GM23338 (cell line): ENCODE measurements at regions not wholly inside any gene's neighbourhood (a gene's known extent, or its start where the extent isn't known, plus 50 kb on each side); places are given as distances from the start of the nearest gene placed in this dataset.

ENCODE experiments used
- ATAC-seq: fragments of 200-7000 bp; cut with Tn5 transposase; 3 replicates; pipeline ENCODE4 v1.9.1; 2020
- DNase-seq: peaks from one replicate; pipeline ENCODE4 v3.0.0-alpha.2; 2015; ENCODE audit warnings: low spot score
- H2AFZ ChIP-seq: fragments of 200-600 bp; sonication (generic); 2 replicates; pipeline ENCODE4 v1.8.0; 2016; ENCODE audit warnings: antibody characterized with exemption, mild to moderate bottlenecking, moderate library complexity
- H3F3A ChIP-seq: fragments of 200-600 bp; sonication (generic); replicated peaks from 2 replicates; pipeline ENCODE4 v1.8.0; 2017; ENCODE audit warnings: antibody characterized with exemption, mixed run types, low read depth
- H3K27ac ChIP-seq: fragments of 200-600 bp; sonication (generic); 2 replicates; pipeline ENCODE4 v1.6.1; 2016; ENCODE audit warnings: low read depth
- H3K27me3 ChIP-seq: fragments of 200-600 bp; sonication (generic); 2 replicates; pipeline ENCODE4 v1.8.0; 2016; ENCODE audit warnings: mild to moderate bottlenecking, mixed run types, moderate library complexity; ENCODE audit not compliant: insufficient read depth
- H3K36me3 ChIP-seq: fragments of 200-600 bp; sonication (generic); 2 replicates; pipeline ENCODE4 v1.8.0; 2016; ENCODE audit warnings: mild to moderate bottlenecking; ENCODE audit not compliant: insufficient read depth
- H3K4me1 ChIP-seq: fragments of 200-600 bp; sonication (generic); 2 replicates; pipeline ENCODE4 v1.8.0; 2016; ENCODE audit warnings: mild to moderate bottlenecking, moderate library complexity; ENCODE audit not compliant: insufficient read depth
- H3K4me2 ChIP-seq: fragments of 200-600 bp; sonication (generic); 2 replicates; pipeline ENCODE4 v1.7.1; 2017; ENCODE audit warnings: mixed run types
- H3K4me3 ChIP-seq: fragments of 200-600 bp; sonication (generic); 2 replicates; pipeline ENCODE4 v1.6.1; 2016; ENCODE audit warnings: mixed run types
- H3K79me2 ChIP-seq: fragments of 200-600 bp; sonication (generic); replicated peaks from 2 replicates; pipeline ENCODE4 v1.8.0; 2017; ENCODE audit warnings: mild to moderate bottlenecking; ENCODE audit not compliant: insufficient read depth
- H3K9me2 ChIP-seq: fragments of 200-600 bp; sonication (generic); 2 replicates; pipeline ENCODE4 v1.8.0; 2017; ENCODE audit not compliant: insufficient read depth
- H4K20me1 ChIP-seq: fragments of 200-600 bp; sonication (generic); replicated peaks from 2 replicates; pipeline ENCODE4 v1.8.0; 2017; ENCODE audit warnings: mild to moderate bottlenecking; ENCODE audit not compliant: insufficient read depth
- H3K27ac Mint-ChIP-seq: 2 replicates; pipeline ENCODE4 v1.8.0; 2020; ENCODE audit warnings: inconsistent platforms, mild to moderate bottlenecking, moderate library complexity, mixed read lengths
- H3K27me3 Mint-ChIP-seq: 3 replicates; pipeline ENCODE4 v1.8.0; 2022; ENCODE audit warnings: low read depth, mild to moderate bottlenecking, moderate library complexity, mixed read lengths, inconsistent platforms; ENCODE audit not compliant: insufficient read depth, poor library complexity
- H3K36me3 Mint-ChIP-seq: 3 replicates; pipeline ENCODE4 v1.8.0; 2021; ENCODE audit warnings: low read depth, mild to moderate bottlenecking, inconsistent platforms, moderate library complexity, mixed read lengths
- H3K4me1 Mint-ChIP-seq: 3 replicates; pipeline ENCODE4 v1.8.0; 2020; ENCODE audit warnings: mild to moderate bottlenecking, inconsistent platforms, mixed read lengths
- H3K4me3 Mint-ChIP-seq: 3 replicates; pipeline ENCODE4 v1.8.0; 2021; ENCODE audit warnings: moderate library complexity, mild to moderate bottlenecking, inconsistent platforms, mixed read lengths
- H3K9me3 Mint-ChIP-seq: 3 replicates; pipeline ENCODE4 v1.8.0; 2020; ENCODE audit warnings: moderate library complexity, mild to moderate bottlenecking, inconsistent platforms, mixed read lengths
- CREB1 ChIP-seq: fragments of 250-450 bp; sonication (Bioruptor Pico); IDR thresholded peaks from 2 replicates; pipeline ENCODE4 v1.5.0; 2020; ENCODE audit warnings: low read depth, mild to moderate bottlenecking, moderate library complexity
- CTCF ChIP-seq, 2 experiments: fragments of 200-600 bp in 1 of 2; sonication (generic) in 1 of 2; conservative IDR thresholded peaks; 2 replicates each; pipeline versions ENCODE4 v1.5.1 to v1.6.1; 2016 to 2017; ENCODE audit warnings: antibody characterized with exemption in 2 of 2, low read depth in 2 of 2, mild to moderate bottlenecking in 2 of 2, moderate library complexity in 1 of 2
- EZH2 ChIP-seq: fragments of 200-600 bp; sonication (generic); IDR thresholded peaks from one replicate; pipeline ENCODE4 v1.8.0; 2017; ENCODE audit warnings: antibody characterized with exemption, mild to moderate bottlenecking, low read depth; ENCODE audit not compliant: unreplicated experiment
- EZH2phosphoT487 ChIP-seq: fragments of 200-600 bp; sonication (generic); IDR thresholded peaks from one replicate; pipeline ENCODE4 v1.8.1; 2018; ENCODE audit warnings: antibody characterized with exemption; ENCODE audit not compliant: unreplicated experiment
- JUNB ChIP-seq: IDR thresholded peaks from one replicate; pipeline ENCODE4 v1.6.1; 2016; ENCODE audit warnings: antibody characterized with exemption; ENCODE audit not compliant: unreplicated experiment
- NANOG ChIP-seq: IDR thresholded peaks from 2 replicates; pipeline ENCODE4 v1.6.1; 2016; ENCODE audit warnings: antibody characterized with exemption, borderline replicate concordance
- POLR2AphosphoS5 ChIP-seq: IDR thresholded peaks from 2 replicates; pipeline ENCODE4 v1.6.1; 2016; ENCODE audit warnings: antibody characterized with exemption, low read depth
- STAT1 ChIP-seq: IDR thresholded peaks from one replicate; pipeline ENCODE4 v1.6.1; 2016; ENCODE audit warnings: antibody characterized with exemption; ENCODE audit not compliant: unreplicated experiment
- ZNF114 ChIP-seq: fragments of 250-450 bp; sonication (Bioruptor Pico); IDR thresholded peaks from 2 replicates; pipeline ENCODE4 v1.5.0; 2020; ENCODE audit warnings: mild to moderate bottlenecking, moderate library complexity
- ZNF331 ChIP-seq: fragments of 250-450 bp; sonication (Bioruptor Pico); IDR thresholded peaks from 2 replicates; pipeline ENCODE4 v1.5.0; 2020; ENCODE audit warnings: low read depth, mild to moderate bottlenecking, moderate library complexity
- ZNF462 ChIP-seq: fragments of 250-450 bp; sonication (Bioruptor Pico); IDR thresholded peaks from 2 replicates; pipeline ENCODE4 v1.5.0; 2020; ENCODE audit warnings: mild to moderate bottlenecking, moderate library complexity
- TF ChIP-seq, protein P1 (sequence below): IDR thresholded peaks from 2 replicates; pipeline ENCODE4 v1.6.1; 2016; ENCODE audit warnings: antibody characterized with exemption

- TF ChIP-seq ZNF462 (CRISPR knock-in tag) (no peak), CTCF (conservative IDR thresholded peaks at IDR 0.05; ENCODE audit: low read depth in 2 of 2) (no peak), POLR2AphosphoS5 (no peak)
These were observed 482.0 kb downstream of the TSN start (continued) for GRCh38 chr2:122237450-122237849.

DNA sequence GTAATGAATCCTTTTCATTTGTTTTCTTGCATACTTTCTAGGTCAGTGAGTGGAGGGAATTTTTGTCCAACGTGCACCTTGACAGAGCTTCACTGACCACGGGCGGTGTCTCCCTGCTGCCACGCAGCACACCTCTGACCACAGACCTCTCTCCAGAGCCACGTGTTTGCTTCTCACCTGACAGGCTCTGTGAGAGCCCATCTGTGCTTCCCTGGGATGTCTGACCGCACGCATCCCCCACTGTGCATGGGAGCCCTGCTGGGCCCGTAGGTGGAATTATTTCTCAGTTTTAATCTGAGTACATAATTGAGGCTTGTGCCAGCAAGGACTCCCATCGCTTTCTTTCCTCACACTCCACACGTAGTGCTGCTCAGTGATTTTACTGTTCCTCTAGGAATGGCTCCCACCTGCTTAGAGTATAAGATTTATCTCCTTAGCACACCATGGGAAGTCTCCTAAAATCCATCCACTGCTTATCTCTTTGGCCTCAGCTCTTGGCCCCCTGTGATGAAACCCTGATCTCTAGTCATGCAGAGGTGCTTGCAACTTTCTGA lies 482.6 kb downstream of the TSN start:
- Mint-ChIP-seq H3K4me3 (no peak overlapping the region), H3K27me3 (peaks cover 3% of the 10 kb centered on the region), H3K27ac (no peak overlapping the region), H3K36me3 (no peaks in the 10 kb centered on the region), H3K4me1 (no peaks in the 10 kb centered on the region), H3K9me3 (no peaks in the 10 kb centered on the region)
- H3K4me3 ChIP-seq = no peak overlapping the region
- H3K79me2 ChIP-seq = no peaks in the 10 kb centered on the region
- H3F3A ChIP-seq = no peaks in the 10 kb centered on the region
- no peaks in the 10 kb centered on the region for H3K27me3 ChIP-seq
- H4K20me1 ChIP-seq = no peaks in the 10 kb centered on the region
- no peak overlapping the region for H3K27ac ChIP-seq
- H3K4me2 ChIP-seq = no peak overlapping the region
- no peak overlapping the region for H2AFZ ChIP-seq
- H3K9me2 ChIP-seq = 0 out of 2 replicates have a peak, but pooled peaks cover 8% of the 10 kb centered on the region
- H3K4me1 ChIP-seq = no peaks in the 10 kb centered on the region
- H3K36me3 ChIP-seq = no peaks in the 10 kb centered on the region
- DNase-seq = no peak
- no peak for ATAC-seq
- TF ChIP-seq ZNF331 (no peak), EZH2 (no peak), CREB1 (CRISPR knock-in tag) (no peak), ZNF114 (CRISPR knock-in tag) (no peak), JUNB (no peak), NANOG (no peak), EZH2phosphoT487 (no peak), STAT1 (no peak), POLR2AphosphoS5 (no peak)
- TF ChIP-seq, protein P1, sequence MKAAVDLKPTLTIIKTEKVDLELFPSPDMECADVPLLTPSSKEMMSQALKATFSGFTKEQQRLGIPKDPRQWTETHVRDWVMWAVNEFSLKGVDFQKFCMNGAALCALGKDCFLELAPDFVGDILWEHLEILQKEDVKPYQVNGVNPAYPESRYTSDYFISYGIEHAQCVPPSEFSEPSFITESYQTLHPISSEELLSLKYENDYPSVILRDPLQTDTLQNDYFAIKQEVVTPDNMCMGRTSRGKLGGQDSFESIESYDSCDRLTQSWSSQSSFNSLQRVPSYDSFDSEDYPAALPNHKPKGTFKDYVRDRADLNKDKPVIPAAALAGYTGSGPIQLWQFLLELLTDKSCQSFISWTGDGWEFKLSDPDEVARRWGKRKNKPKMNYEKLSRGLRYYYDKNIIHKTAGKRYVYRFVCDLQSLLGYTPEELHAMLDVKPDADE = no peak
